PC-3 (cell line): ENCODE measurements at regions not wholly inside any gene's neighbourhood (a gene's known extent, or its start where the extent isn't known, plus 50 kb on each side); places are given as distances from the start of the nearest gene placed in this dataset.
"Not testable (repeated sequence)": the region's sequence is repeated elsewhere in the genome, so short reads cannot be mapped to it uniquely, and the experiment has no call there.

Experiments
- EZH2 ChIP-seq: fragments of 300-600 bp; sonication (generic); IDR thresholded peaks from one replicate; pipeline ENCODE4 v1.6.1; 2017; ENCODE audit warnings: antibody characterized with exemption, mild to moderate bottlenecking, low read length; ENCODE audit not compliant: unreplicated experiment
- EZH2phosphoT487 ChIP-seq: fragments of 300-600 bp; sonication (generic); IDR thresholded peaks from 2 replicates; pipeline ENCODE4 v1.6.1; 2018; ENCODE audit warnings: mild to moderate bottlenecking, antibody characterized with exemption, low read length, borderline replicate concordance
- TF ChIP-seq, protein P1 (sequence below): fragments of 300-600 bp; sonication (generic); conservative IDR thresholded peaks from 2 replicates; pipeline ENCODE4 v1.5.1; 2017; ENCODE audit warnings: antibody characterized with exemption, low read depth, mild to moderate bottlenecking, low read length

DNA sequence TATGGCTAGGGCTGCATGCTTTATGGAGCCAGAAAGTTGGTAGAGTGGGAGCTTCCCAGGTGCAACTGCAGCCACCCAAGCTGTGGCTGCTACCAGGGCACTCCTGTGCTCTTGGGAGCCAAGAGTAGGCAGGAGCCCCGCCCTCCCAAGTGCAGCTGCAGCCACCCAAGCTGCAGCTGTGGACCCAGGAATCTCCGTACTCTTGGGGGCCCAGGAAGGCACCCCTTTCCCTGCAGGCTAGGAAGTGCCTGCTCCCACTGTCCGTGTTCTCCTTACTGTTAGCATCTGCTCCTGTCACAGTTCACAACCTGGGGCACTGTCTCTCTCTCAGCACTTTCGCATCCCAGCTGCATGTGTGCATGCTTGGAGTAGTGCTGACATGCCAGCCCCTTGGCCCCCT lies 1718.4 kb downstream of the SPATA31A7 start:
- TF ChIP-seq, protein P1, sequence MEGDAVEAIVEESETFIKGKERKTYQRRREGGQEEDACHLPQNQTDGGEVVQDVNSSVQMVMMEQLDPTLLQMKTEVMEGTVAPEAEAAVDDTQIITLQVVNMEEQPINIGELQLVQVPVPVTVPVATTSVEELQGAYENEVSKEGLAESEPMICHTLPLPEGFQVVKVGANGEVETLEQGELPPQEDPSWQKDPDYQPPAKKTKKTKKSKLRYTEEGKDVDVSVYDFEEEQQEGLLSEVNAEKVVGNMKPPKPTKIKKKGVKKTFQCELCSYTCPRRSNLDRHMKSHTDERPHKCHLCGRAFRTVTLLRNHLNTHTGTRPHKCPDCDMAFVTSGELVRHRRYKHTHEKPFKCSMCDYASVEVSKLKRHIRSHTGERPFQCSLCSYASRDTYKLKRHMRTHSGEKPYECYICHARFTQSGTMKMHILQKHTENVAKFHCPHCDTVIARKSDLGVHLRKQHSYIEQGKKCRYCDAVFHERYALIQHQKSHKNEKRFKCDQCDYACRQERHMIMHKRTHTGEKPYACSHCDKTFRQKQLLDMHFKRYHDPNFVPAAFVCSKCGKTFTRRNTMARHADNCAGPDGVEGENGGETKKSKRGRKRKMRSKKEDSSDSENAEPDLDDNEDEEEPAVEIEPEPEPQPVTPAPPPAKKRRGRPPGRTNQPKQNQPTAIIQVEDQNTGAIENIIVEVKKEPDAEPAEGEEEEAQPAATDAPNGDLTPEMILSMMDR: not testable (repeated sequence)
- TF ChIP-seq EZH2, EZH2phosphoT487: not testable (repeated sequence)
